Testis (tissue), 2 donors: ENCODE measurements at regions not wholly inside any gene's neighbourhood (a gene's known extent, or its start where the extent isn't known, plus 50 kb on each side); places are given as distances from the start of the nearest gene placed in this dataset.

ENCODE experiments used
- DNase-seq: peaks from one replicate; pipeline ENCODE4 v3.0.0-alpha.2; 2019
- H3K27ac ChIP-seq, 2 donors: fragments of 200-600 bp; sonication (generic); one replicate each; pipeline ENCODE4 v1.5.1; 2019
- H3K27me3 ChIP-seq: fragments of 200-600 bp; sonication (generic); one replicate; pipeline ENCODE4 v1.5.1; 2019
- H3K36me3 ChIP-seq: fragments of 200-600 bp; sonication (generic); one replicate; pipeline ENCODE4 v1.5.1; 2017; ENCODE audit warnings: low read depth; ENCODE audit errors: missing control alignments
- H3K4me1 ChIP-seq: fragments of 200-600 bp; sonication (generic); one replicate; pipeline ENCODE4 v1.5.1; 2019
- H3K4me3 ChIP-seq, 2 donors: fragments of 200-600 bp; sonication (generic); one replicate each; pipeline ENCODE4 v1.5.1; 2017 to 2019
- H3K9me3 ChIP-seq: fragments of 200-600 bp; sonication (generic); one replicate; pipeline ENCODE4 v1.5.1; 2017
- POLR2A ChIP-seq: fragments of 450-650 bp; IDR thresholded peaks from one replicate; pipeline ENCODE4 v1.6.1; 2017; ENCODE audit warnings: antibody characterized with exemption, mild to moderate bottlenecking, moderate library complexity
- WGBS, 2 donors: methylation state at CpG; one replicate each; pipeline ENCODE4 v1.1.5; 2018; 5-methylcytosine and 5-hydroxymethylcytosine counted together
- intact Hi-C: fragments of 100-400 bp; cut with DNase I; formaldehyde crosslinking; loops from one replicate; pipeline ENCODE4 v1.15.1; 2023; ENCODE audit warnings: low total_unique reads
- TF ChIP-seq, protein P1 (sequence below), 3 experiments: fragments of 450-650 bp in 2 of 3; fragments of 200-600 bp in 1 of 3; sonication (generic) in 1 of 3; IDR thresholded peaks; one replicate each; pipeline ENCODE4 v1.5.1; 2016 to 2019; ENCODE audit warnings: antibody characterized with exemption in 3 of 3, mild to moderate bottlenecking in 2 of 3, moderate library complexity in 1 of 3

DNA sequence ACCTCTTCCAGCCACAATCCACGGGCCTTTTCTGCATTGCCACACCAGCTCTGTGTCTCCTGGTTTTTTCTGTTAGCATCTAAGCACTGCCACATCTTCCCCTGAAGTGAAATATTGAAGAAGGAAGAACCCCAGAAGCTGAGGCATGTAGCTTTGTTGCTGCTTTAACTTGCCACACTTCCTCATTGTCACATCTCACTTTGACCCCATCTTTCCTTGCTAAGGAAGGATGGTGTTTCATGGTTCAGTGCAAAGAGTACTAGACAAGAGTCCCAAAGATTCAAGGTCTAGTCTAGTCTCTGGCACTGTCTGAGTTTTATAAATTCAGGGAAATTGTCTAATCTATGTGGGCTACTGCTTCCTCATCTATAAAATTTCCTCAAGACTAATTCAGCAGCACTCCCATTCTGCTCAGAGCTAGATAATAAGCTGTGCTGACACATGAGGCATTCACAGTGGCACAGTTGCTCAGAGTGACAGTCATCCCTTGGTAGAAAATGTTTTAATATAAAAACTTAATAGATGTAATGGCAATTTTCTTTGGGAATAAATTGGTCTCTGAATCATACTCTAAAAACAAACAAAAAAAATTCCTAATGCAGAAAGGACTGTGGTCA is 483.0 kb upstream of the ID2 start:
- peaks cover 5% of the 10 kb centered on the region for H3K4me1 ChIP-seq
- intact Hi-C loops, result no loop called here
- no peak overlapping the region for H3K27ac ChIP-seq
- no peak overlapping the region for H3K4me3 ChIP-seq
- H3K9me3 ChIP-seq, result no peaks in the 10 kb centered on the region
- H3K27me3 ChIP-seq, result no peaks in the 10 kb centered on the region
- WGBS, 2 donors, result 72 to 73% methylated on average over 1 of the region's 1 CpG
- no peak for DNase-seq
- H3K36me3 ChIP-seq, result no peaks in the 10 kb centered on the region
- TF ChIP-seq, protein P1, sequence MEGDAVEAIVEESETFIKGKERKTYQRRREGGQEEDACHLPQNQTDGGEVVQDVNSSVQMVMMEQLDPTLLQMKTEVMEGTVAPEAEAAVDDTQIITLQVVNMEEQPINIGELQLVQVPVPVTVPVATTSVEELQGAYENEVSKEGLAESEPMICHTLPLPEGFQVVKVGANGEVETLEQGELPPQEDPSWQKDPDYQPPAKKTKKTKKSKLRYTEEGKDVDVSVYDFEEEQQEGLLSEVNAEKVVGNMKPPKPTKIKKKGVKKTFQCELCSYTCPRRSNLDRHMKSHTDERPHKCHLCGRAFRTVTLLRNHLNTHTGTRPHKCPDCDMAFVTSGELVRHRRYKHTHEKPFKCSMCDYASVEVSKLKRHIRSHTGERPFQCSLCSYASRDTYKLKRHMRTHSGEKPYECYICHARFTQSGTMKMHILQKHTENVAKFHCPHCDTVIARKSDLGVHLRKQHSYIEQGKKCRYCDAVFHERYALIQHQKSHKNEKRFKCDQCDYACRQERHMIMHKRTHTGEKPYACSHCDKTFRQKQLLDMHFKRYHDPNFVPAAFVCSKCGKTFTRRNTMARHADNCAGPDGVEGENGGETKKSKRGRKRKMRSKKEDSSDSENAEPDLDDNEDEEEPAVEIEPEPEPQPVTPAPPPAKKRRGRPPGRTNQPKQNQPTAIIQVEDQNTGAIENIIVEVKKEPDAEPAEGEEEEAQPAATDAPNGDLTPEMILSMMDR (IDR thresholded peaks at IDR 0.05), result no peak
- no peak for TF ChIP-seq POLR2A

GRCh38 chr2:8202132-8202531 is 479.7 kb upstream of the ID2 start:
- WGBS, 2 donors, result 84 to 91% methylated on average over 7 of the region's 7 CpGs
- no peak for TF ChIP-seq POLR2A
- TF ChIP-seq, protein P1 (IDR thresholded peaks at IDR 0.05), result no peak
- intact Hi-C loops, result no loop called here

DNA sequence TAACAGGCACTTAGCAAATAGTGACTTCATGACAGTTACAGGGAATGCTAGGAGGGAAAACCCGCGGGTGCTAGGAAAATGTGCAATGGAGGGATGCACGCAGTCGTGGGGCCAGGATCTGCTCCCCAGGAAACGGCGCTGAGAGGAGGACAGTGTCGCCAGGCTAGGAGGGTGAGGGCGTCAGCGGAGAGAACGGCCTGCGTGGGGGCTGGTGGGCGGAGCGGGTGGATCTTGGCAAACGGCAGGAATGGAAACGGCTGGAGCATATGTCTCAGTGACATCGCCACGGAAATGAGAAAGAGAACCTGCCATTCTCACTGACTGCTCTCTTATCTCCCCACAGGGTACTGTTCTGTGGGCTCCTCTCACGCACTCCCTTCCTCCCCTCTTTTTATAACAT is 478.5 kb upstream of the ID2 start:
- no peaks in the 10 kb centered on the region for H3K36me3 ChIP-seq
- H3K4me1 ChIP-seq, result peaks cover 5% of the 10 kb centered on the region
- no peak overlapping the region for H3K4me3 ChIP-seq
- 38 to 43% methylated on average over 18 of the region's 18 CpGs for WGBS, 2 donors
- H3K27me3 ChIP-seq, result no peaks in the 10 kb centered on the region
- H3K27ac ChIP-seq, result no peak overlapping the region
- no peaks in the 10 kb centered on the region for H3K9me3 ChIP-seq
- DNase-seq, result peak; percentile 19
- intact Hi-C loops, result no loop called here
- no peak for TF ChIP-seq POLR2A
- TF ChIP-seq, protein P1 (IDR thresholded peaks at IDR 0.05), result no peak

More at GRCh38 chr2:8202132-8202531, 479.7 kb upstream of the ID2 start:
- Histone ChIP-seq H3K36me3 (no peaks in the 10 kb centered on the region), H3K27ac (no peak overlapping the region), H3K9me3 (no peaks in the 10 kb centered on the region), H3K27me3 (no peaks in the 10 kb centered on the region), H3K4me3 (no peak overlapping the region), H3K4me1 (peaks cover 5% of the 10 kb centered on the region)
- DNase-seq, result no peak

DNA sequence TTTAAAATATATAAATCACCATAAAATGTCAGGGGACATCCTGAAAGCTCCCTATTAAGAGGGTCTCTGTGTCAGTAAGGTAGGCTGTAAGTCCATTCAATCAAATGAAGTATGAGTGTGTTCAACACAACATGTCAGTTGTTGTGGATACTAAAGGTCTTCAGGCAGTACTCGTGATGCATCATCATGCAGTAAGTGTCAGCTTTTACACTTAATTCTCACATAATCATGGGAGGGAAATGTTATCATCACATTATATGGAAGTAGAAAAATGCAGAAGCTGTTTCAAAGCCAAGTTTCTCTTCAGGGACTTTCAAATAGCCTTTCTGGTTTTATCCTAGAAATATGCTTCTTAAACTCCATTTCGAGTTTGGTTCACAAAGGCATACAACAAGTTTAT is 477.1 kb upstream of the ID2 start:
- no peak for DNase-seq
- H3K27me3 ChIP-seq, result no peaks in the 10 kb centered on the region
- peaks cover 5% of the 10 kb centered on the region for H3K4me1 ChIP-seq
- TF ChIP-seq POLR2A, result no peak
- TF ChIP-seq, protein P1 (IDR thresholded peaks at IDR 0.05), result no peak
- H3K27ac ChIP-seq, result no peak overlapping the region
- H3K4me3 ChIP-seq, result no peak overlapping the region
- intact Hi-C loops, result no loop called here
- 83 to 89% methylated on average over 2 of the region's 2 CpGs for WGBS, 2 donors
- H3K9me3 ChIP-seq, result no peaks in the 10 kb centered on the region
- no peaks in the 10 kb centered on the region for H3K36me3 ChIP-seq

- intact Hi-C loops, result no loop called here
- WGBS, 2 donors, result 60 to 89% methylated on average over 2 of the region's 2 CpGs
- no peak for TF ChIP-seq POLR2A
- TF ChIP-seq, protein P1 (IDR thresholded peaks at IDR 0.05), result no peak
- DNase-seq, result no peak
- Histone ChIP-seq H3K4me1 (no peaks in the 10 kb centered on the region), H3K27me3 (no peaks in the 10 kb centered on the region), H3K9me3 (no peaks in the 10 kb centered on the region), H3K36me3 (no peaks in the 10 kb centered on the region), H3K27ac (no peak overlapping the region), H3K4me3 (no peak overlapping the region)
These were observed 472.4 kb upstream of the ID2 start for GRCh38 chr2:8209494-8209893.
